Activated CD4-positive, alpha-beta T cell treated with anti-CD3 and anti-CD28 coated beads for 36 hours (primary cell): ENCODE measurements at regions not wholly inside any gene's neighbourhood (a gene's known extent, or its start where the extent isn't known, plus 50 kb on each side); places are given as distances from the start of the nearest gene placed in this dataset. TPM values are rescaled to one million over a fixed set of nuclear protein-coding genes. Genes with fewer than 3 reads are reported as not detected.
"Not testable (repeated sequence)": the region's sequence is repeated elsewhere in the genome, so short reads cannot be mapped to it uniquely, and the experiment has no call there.

Experiments used
- ATAC-seq: fragments of 200-7000 bp; cut with Tn5 transposase; one replicate; pipeline ENCODE4 v1.10.0; 2021; ENCODE audit warnings: mild to moderate bottlenecking, moderate library complexity
- CTCF ChIA-PET: fragments of 350-600 bp; sonication (Branson Sonifier 250); formaldehyde crosslinking; loops from one replicate; lab custom pipeline; 2021; ENCODE audit warnings: antibody characterized with exemption; lab: Charles Lee
- POLR2A ChIA-PET: fragments of 350-600 bp; sonication (Branson Sonifier 250); formaldehyde crosslinking; loops from one replicate; lab custom pipeline; 2021; ENCODE audit warnings: antibody characterized with exemption, inconsistent platforms; lab: Charles Lee
- DNase-seq: peaks from one replicate; pipeline ENCODE4 v3.0.0-alpha.2; 2020
- H3K27ac Mint-ChIP-seq: one replicate; pipeline ENCODE4 v1.8.0; 2021; ENCODE audit warnings: mixed read lengths
- H3K27me3 Mint-ChIP-seq: one replicate; pipeline ENCODE4 v1.8.0; 2021; ENCODE audit warnings: mixed read lengths
- H3K36me3 Mint-ChIP-seq: one replicate; pipeline ENCODE4 v1.8.0; 2021; ENCODE audit warnings: low read depth, mixed read lengths
- H3K4me1 Mint-ChIP-seq: one replicate; pipeline ENCODE4 v1.8.0; 2021; ENCODE audit warnings: mixed read lengths
- H3K4me3 Mint-ChIP-seq: one replicate; pipeline ENCODE4 v1.8.0; 2021; ENCODE audit warnings: mild to moderate bottlenecking, moderate library complexity, mixed read lengths
- H3K9me3 Mint-ChIP-seq: one replicate; pipeline ENCODE4 v1.8.0; 2021; ENCODE audit warnings: low read depth, mixed read lengths
- intact Hi-C, 2 experiments: fragments of 100-400 bp; cut with DNase I in 1 of 2; cut with micrococcal nuclease in 1 of 2; formaldehyde crosslinking; loops; one replicate each; pipeline versions ENCODE4 v1.14.2 to v1.15.1; 2022 to 2024; cut with DNase I, micrococcal nuclease
- microRNA-seq: library from miRNA; unstranded; fragments of <30 nt; microRNA quantifications from one replicate; pipeline ENCODE4 v1.2.0, GENCODE V29; 2021; ENCODE audit warnings: borderline replicate concordance

- Mint-ChIP-seq H3K27me3 (no peaks in the 10 kb centered on the region), H3K36me3 (no peaks in the 10 kb centered on the region), H3K27ac (no peak overlapping the region), H3K4me1 (no peaks in the 10 kb centered on the region), H3K9me3 (no peaks in the 10 kb centered on the region), H3K4me3 (no peak overlapping the region)
- intact Hi-C loops = no loop called here
- ATAC-seq (no peak), DNase-seq (no peak)
- ChIA-PET POLR2A (no interaction called here), CTCF (no interaction called here)
These were observed 95.7 kb upstream of the GRIA3 start for GRCh38 chrX:123088331-123088730.

- ChIA-PET CTCF (no interaction called here), POLR2A (no interaction called here)
- intact Hi-C loops = no loop called here
- H3K9me3 Mint-ChIP-seq = no peaks in the 10 kb centered on the region
- no peaks in the 10 kb centered on the region for H3K4me1 Mint-ChIP-seq
- no peaks in the 10 kb centered on the region for H3K36me3 Mint-ChIP-seq
- H3K27ac Mint-ChIP-seq = no peak overlapping the region
- ATAC-seq (no peak), DNase-seq (no peak)
- H3K27me3 Mint-ChIP-seq = no peaks in the 10 kb centered on the region
- H3K4me3 Mint-ChIP-seq = no peak overlapping the region
These were observed 95.1 kb upstream of the GRIA3 start for GRCh38 chrX:123088930-123089329.

GRCh38 chrX:123093792-123094191 is 90.3 kb upstream of the GRIA3 start:
- ChIA-PET CTCF (no interaction called here), POLR2A (no interaction called here)
- intact Hi-C loops = no loop called here
- no peak for DNase-seq
- ATAC-seq = no peak
- no peaks in the 10 kb centered on the region for H3K36me3 Mint-ChIP-seq
- no peak overlapping the region for H3K27ac Mint-ChIP-seq
- H3K4me1 Mint-ChIP-seq = no peaks in the 10 kb centered on the region
- no peaks in the 10 kb centered on the region for H3K9me3 Mint-ChIP-seq
- H3K27me3 Mint-ChIP-seq = no peaks in the 10 kb centered on the region
- H3K4me3 Mint-ChIP-seq = no peak overlapping the region

- no peak for ATAC-seq
These were observed 75.3 kb upstream of the GRIA3 start for GRCh38 chrX:123108513-123109427.

GRCh38 chrX:123121241-123121640 is 62.8 kb upstream of the GRIA3 start:
- Mint-ChIP-seq H3K4me3 (no peak overlapping the region), H3K9me3 (peaks cover 1% of the 10 kb centered on the region), H3K27me3 (no peaks in the 10 kb centered on the region), H3K36me3 (no peaks in the 10 kb centered on the region), H3K27ac (no peak overlapping the region), H3K4me1 (no peaks in the 10 kb centered on the region)
- ChIA-PET POLR2A (no interaction called here), CTCF (no interaction called here)
- ATAC-seq = no peak
- no peak for DNase-seq
- intact Hi-C loops = no loop called here

More at GRCh38 chrX:123108513-123109427, 75.3 kb upstream of the GRIA3 start:
- ChIA-PET CTCF (no interaction called here), POLR2A (no interaction called here)
- H3K4me3 Mint-ChIP-seq = no peak overlapping the region
- intact Hi-C loops = no loop called here
- no peaks in the 10 kb centered on the region for H3K36me3 Mint-ChIP-seq
- H3K9me3 Mint-ChIP-seq = no peaks in the 10 kb centered on the region
- no peak for DNase-seq
- H3K27me3 Mint-ChIP-seq = peaks cover 2% of the 10 kb centered on the region
- H3K27ac Mint-ChIP-seq = no peak overlapping the region
- no peaks in the 10 kb centered on the region for H3K4me1 Mint-ChIP-seq

- H3K4me3 Mint-ChIP-seq, intact Hi-C loops, H3K9me3 Mint-ChIP-seq, POLR2A ChIA-PET, H3K27ac Mint-ChIP-seq, ATAC-seq, H3K27me3 Mint-ChIP-seq, DNase-seq, H3K4me1 Mint-ChIP-seq, CTCF ChIA-PET, H3K36me3 Mint-ChIP-seq: not testable (repeated sequence)
These were observed 54.3 kb upstream of the GRIA3 start for GRCh38 chrX:123129805-123130204.

Small RNA genes in the stretch of these regions (microRNA-seq; reads per million reads assigned to microRNA genes)
- gene MIR3672 = not detected
